HG03439 (cell line): ENCODE measurements at regions not wholly inside any gene's neighbourhood (a gene's known extent, or its start where the extent isn't known, plus 50 kb on each side); places are given as distances from the start of the nearest gene placed in this dataset.
A peak's percentile ranks its signal among the peaks of the same experiment; 100 is the strongest.

ENCODE experiments used
- ATAC-seq: cut with Tn5 transposase; IDR thresholded peaks from one replicate; pipeline ENCODE4 v1.9.1; 2021; ENCODE audit warnings: mild to moderate bottlenecking, moderate library complexity; ENCODE audit not compliant: unreplicated experiment

- no peak for ATAC-seq
Observed at GRCh38 chr5:89443508-89443907, 560.5 kb upstream of the MEF2C start.

GRCh38 chr5:89441965-89442364 is 559.0 kb upstream of the MEF2C start:
- ATAC-seq, result no peak

GRCh38 chr5:89440670-89441069 is 557.7 kb upstream of the MEF2C start:
- ATAC-seq, result no peak

- ATAC-seq, result no peak
Observed at GRCh38 chr5:89437450-89438435, 554.8 kb upstream of the MEF2C start.

GRCh38 chr5:89436464-89436863 is 553.5 kb upstream of the MEF2C start:
- no peak for ATAC-seq

GRCh38 chr5:89435347-89435746 is 552.4 kb upstream of the MEF2C start:
- peak; percentile 69 for ATAC-seq

- ATAC-seq, result no peak
Observed at GRCh38 chr5:89428624-89429023, 545.6 kb upstream of the MEF2C start.

GRCh38 chr5:89425062-89425461 is 542.1 kb upstream of the MEF2C start:
- ATAC-seq, result no peak

GRCh38 chr5:89421035-89421434 is 538.1 kb upstream of the MEF2C start:
- ATAC-seq, result no peak

GRCh38 chr5:89418407-89419085 is 535.6 kb upstream of the MEF2C start:
- no peak for ATAC-seq

GRCh38 chr5:89417990-89418389 is 535.0 kb upstream of the MEF2C start:
- ATAC-seq, result no peak

GRCh38 chr5:89417515-89417914 is 534.5 kb upstream of the MEF2C start:
- no peak for ATAC-seq

GRCh38 chr5:89411891-89412290 is 528.9 kb upstream of the MEF2C start:
- ATAC-seq, result no peak

- ATAC-seq, result no peak
Observed at GRCh38 chr5:89407054-89407453, 524.1 kb upstream of the MEF2C start.

- no peak for ATAC-seq
Observed at GRCh38 chr5:89401659-89402058, 518.7 kb upstream of the MEF2C start.

- ATAC-seq, result no peak
Observed at GRCh38 chr5:89401012-89401411, 518.0 kb upstream of the MEF2C start.

- no peak for ATAC-seq
Observed at GRCh38 chr5:89399548-89399947, 516.6 kb upstream of the MEF2C start.

GRCh38 chr5:89397096-89397495 is 514.1 kb upstream of the MEF2C start:
- ATAC-seq, result no peak

GRCh38 chr5:89396278-89396954 is 513.4 kb upstream of the MEF2C start:
- no peak for ATAC-seq

GRCh38 chr5:89395111-89395510 is 512.1 kb upstream of the MEF2C start:
- no peak for ATAC-seq

GRCh38 chr5:89388872-89389271 is 505.9 kb upstream of the MEF2C start:
- ATAC-seq, result no peak

- no peak for ATAC-seq
Observed at GRCh38 chr5:89384391-89384790, 501.4 kb upstream of the MEF2C start.
